ENCODE measurements at regions not wholly inside any gene's neighbourhood (a gene's known extent, or its start where the extent isn't known, plus 50 kb on each side); places are given as distances from the start of the nearest gene placed in this dataset.

- no peak for TF ChIP-seq EZH2 (IDR thresholded peaks at IDR 0.05; ENCODE audit: borderline replicate concordance, low read length)
- no peak for TF ChIP-seq CTCF (IDR thresholded peaks at IDR 0.05; ENCODE audit: low read length)
Measured at GRCh38 chr1:55517036-55517435, 301.9 kb upstream of the USP24 start.
